Peyer's patch (tissue), 4 donors: ENCODE measurements at regions not wholly inside any gene's neighbourhood (a gene's known extent, or its start where the extent isn't known, plus 50 kb on each side); places are given as distances from the start of the nearest gene placed in this dataset.

ENCODE experiments used
- CTCF ChIP-seq, 6 experiments: fragments of 450-650 bp in 4 of 6; fragments of 200-600 bp in 2 of 6; sonication (generic) in 1 of 6; IDR thresholded peaks; one replicate each; pipeline ENCODE4 v1.5.1; 2017 to 2019; ENCODE audit warnings: antibody characterized with exemption in 6 of 6, mild to moderate bottlenecking in 3 of 6, moderate library complexity in 1 of 6
- POLR2A ChIP-seq, 2 donors: fragments of 450-650 bp; IDR thresholded peaks; one replicate each; pipeline ENCODE4 v1.5.1; 2017; ENCODE audit warnings: antibody characterized with exemption in 2 of 2, mild to moderate bottlenecking in 2 of 2, moderate library complexity in 2 of 2

GRCh38 chr4:20084488-20084887 lies 167.2 kb upstream of the SLIT2 start:
- TF ChIP-seq CTCF (IDR thresholded peaks at IDR 0.05) (no peak), POLR2A (IDR thresholded peaks at IDR 0.05) (no peak)
